Hematopoietic multipotent progenitor cell treated with erythropoietin and hydrocortisone succinate and interleukin-3 and kit ligand, for 4 days (in vitro differentiated cells): ENCODE measurements at regions not wholly inside any gene's neighbourhood (a gene's known extent, or its start where the extent isn't known, plus 50 kb on each side); places are given as distances from the start of the nearest gene placed in this dataset.
"Not testable (repeated sequence)": the region's sequence is repeated elsewhere in the genome, so short reads cannot be mapped to it uniquely, and the experiment has no call there.

Experiments used
- DNase-seq: peaks from one replicate; pipeline ENCODE4 v3.0.0-alpha.2; 2015

DNA sequence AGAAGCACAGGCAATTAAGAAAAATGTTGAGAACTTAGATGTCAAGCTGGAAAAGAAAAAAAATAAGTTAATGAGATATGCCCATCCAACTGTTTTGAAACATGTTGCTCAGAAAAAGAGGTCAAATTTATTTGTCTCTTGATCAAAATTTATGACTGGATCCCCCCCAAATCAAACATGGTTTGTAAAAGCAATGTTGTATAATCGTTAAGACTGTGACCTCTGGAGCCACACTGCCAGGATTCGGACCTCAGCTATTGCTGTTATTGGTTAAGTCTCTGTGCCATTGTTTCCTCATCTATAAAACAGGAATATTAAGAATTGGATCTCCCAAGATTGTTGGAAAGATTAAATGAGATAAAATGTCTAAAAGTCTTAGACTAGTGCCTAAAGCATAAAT lies 51.9 kb upstream of the LRRK2 start:
- no peak for DNase-seq

GRCh38 chr12:40171501-40171900 lies 53.3 kb upstream of the LRRK2 start:
- peak; percentile 13 for DNase-seq

- DNase-seq, result no peak
Observed at GRCh38 chr12:40171066-40171465, 53.7 kb upstream of the LRRK2 start.

GRCh38 chr12:40170593-40170992 lies 54.2 kb upstream of the LRRK2 start:
- no peak for DNase-seq

- DNase-seq, result no peak
Observed at GRCh38 chr12:40168868-40169267, 55.9 kb upstream of the LRRK2 start.

DNA sequence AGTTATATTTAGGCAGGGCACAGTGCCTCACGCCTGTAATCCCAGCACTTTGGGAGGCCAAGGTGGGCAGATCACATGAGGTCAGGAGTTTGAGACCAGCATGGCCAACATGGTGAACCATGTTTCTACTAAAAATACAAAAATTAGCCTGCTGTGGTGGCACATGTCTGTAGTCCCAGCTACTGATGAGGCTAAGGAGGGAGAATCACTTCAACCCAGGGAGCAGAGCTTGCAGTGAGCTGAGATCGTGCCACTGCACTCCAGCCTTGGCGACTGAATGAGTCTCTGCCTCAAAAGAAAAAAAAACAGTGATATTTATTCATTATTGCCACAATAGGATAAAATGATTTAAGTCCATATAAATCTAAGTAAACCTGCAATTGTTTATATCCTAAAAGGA lies 56.4 kb upstream of the LRRK2 start:
- not testable (repeated sequence) for DNase-seq

DNA sequence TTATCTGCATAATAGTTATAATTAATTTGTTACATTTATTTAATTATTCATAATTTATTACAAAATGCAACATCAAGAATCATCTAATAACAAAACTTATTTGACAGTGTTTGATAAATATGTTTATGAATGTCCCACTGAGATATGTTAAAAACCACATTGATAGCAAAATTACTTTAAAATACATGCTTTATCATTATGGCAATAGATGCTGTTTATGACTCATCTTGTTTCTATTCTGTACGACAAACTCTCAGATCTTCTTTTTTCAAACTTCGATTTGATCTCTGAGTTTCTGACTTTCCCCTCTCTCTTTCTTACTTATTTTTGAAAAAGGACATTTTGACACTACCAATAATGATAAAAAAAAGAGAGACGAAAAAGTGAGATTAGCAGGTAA lies 56.8 kb upstream of the LRRK2 start:
- DNase-seq, result no peak

DNA sequence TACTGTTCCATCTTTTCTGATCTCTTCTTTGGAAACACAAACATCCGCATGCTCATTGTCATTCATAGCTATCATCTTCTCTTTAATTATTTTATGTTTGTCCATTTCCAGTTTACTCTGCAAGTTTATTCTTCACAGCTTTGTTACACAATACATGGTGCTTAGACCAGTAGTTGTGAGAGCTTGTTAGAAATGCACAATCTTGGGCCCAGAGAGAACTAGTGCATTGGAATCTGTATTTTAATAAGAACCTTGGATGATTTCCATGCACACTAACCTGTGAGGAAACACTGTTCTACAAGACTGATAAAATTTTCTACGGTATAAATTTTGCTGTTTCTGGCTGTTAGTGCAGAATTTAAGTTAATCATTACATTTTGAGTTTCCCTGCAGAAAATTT lies 59.3 kb upstream of the SLC2A13 start:
- DNase-seq, result no peak

DNA sequence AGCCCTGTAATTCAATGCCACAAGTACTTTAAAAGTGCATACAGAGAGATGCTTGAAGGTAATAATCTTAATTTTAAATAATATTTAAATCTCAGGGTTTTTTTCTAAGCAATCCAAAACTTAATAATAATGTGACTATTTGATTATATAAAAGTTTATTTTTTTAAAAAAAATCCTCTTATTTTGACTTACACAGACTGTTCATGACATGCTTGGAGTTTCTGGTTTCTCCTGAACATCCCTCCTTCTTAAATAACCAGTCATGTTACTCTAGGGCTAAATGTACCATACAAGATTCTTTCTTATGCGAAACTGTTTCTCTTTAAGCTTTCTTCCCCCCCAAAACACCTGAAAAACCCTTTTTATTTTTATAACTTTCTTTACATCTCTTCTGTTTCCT lies 58.2 kb upstream of the SLC2A13 start:
- no peak for DNase-seq

- DNase-seq, result no peak
Observed at GRCh38 chr12:40162033-40162432, 56.2 kb upstream of the SLC2A13 start.

GRCh38 chr12:40158592-40159111 lies 52.8 kb upstream of the SLC2A13 start:
- peak; percentile 37 for DNase-seq

GRCh38 chr12:40157336-40157735 lies 51.5 kb upstream of the SLC2A13 start:
- DNase-seq, result no peak

- peak; percentile 9 for DNase-seq
Observed at GRCh38 chr12:40156021-40156764, 50.3 kb upstream of the SLC2A13 start.
